ENCODE measurements at regions not wholly inside any gene's neighbourhood (a gene's known extent, or its start where the extent isn't known, plus 50 kb on each side); places are given as distances from the start of the nearest gene placed in this dataset.

DNA sequence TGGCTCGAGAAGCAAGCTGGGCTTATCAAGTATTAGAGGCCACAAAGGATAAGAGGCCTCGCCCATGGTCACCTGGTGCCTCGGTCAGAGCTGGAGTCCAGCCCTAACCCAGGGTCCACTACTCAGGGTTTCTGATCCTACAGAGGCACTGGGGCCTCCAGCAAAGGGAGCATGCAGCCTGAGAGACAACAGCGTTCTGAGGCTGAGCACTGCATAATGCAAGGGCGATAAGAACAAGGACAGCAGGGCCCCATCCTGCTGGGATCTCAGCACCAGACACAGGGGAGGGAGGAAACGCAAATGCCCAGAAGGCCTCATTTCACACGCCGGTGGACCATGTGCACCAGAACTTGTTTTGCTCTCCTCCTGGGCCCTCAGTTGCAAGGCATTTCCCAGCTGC lies 63.0 kb downstream of the C5orf15 start:
- no peak for DNase-seq
- no peaks in the 10 kb centered on the region for H3K36me3 Mint-ChIP-seq (ENCODE audit: low read depth)
- no peaks in the 10 kb centered on the region for H3K27me3 Mint-ChIP-seq
- no peak overlapping the region for H3K27ac Mint-ChIP-seq
- H3K9me3 Mint-ChIP-seq = no peaks in the 10 kb centered on the region
- no peak for ATAC-seq
- no peak overlapping the region for H3K4me3 Mint-ChIP-seq
- no peaks in the 10 kb centered on the region for H3K4me1 Mint-ChIP-seq

DNA sequence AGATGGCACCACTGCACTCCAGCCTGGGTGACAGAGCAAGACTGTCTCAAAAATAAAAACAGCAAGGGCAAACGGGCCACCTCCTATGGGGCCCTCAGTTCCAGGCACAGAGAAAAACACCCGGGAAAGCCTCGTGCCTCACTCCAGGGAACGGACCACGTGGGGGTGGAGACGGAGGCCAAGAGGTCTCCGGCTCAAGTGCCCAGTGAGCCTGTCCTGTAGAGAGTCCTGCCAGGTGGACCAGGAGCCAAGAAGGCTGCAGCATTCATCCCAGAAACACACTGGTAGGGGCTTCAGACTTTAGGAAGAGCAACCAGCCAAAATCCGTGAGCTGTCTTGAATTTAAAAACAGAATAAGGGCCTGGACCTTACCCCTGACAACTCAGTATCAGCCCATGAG lies 63.8 kb downstream of the C5orf15 start:
- Mint-ChIP-seq H3K27ac (no peak overlapping the region), H3K4me1 (no peaks in the 10 kb centered on the region), H3K36me3 (ENCODE audit: low read depth) (no peaks in the 10 kb centered on the region), H3K27me3 (no peaks in the 10 kb centered on the region), H3K9me3 (no peaks in the 10 kb centered on the region), H3K4me3 (no peak overlapping the region)
- ATAC-seq (no peak), DNase-seq (no peak)

DNA sequence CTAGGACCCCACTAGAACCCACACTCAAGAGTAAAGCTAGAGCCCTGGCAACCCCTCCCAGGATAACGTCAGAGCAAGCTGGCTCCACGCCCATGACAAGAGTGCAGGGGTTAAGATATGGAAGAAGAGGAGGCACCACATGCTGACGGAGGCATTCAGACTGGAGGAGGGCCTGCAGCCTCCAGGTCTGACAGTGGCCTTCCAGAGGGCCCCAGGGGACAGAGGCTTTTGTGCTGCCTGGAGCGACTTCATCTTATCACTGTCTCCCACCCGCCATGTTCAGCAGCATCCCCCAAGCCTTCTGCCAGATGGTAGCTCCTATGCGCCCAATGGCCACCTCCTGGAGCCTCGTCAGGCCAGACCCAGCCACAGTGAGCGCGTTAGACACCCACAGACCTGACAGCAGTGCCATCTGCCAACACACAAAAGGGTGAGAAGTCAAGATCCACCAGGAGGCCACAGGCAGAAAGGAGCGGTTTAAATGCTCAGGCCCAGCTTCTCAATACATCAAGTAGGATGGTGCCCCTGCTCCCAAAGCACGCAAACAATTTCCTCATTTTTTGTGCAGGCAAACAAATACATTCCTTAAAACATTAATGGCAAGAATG lies 65.8 kb downstream of the C5orf15 start:
- no peaks in the 10 kb centered on the region for H3K9me3 Mint-ChIP-seq
- no peaks in the 10 kb centered on the region for H3K36me3 Mint-ChIP-seq (ENCODE audit: low read depth)
- H3K4me1 Mint-ChIP-seq = no peaks in the 10 kb centered on the region
- H3K27ac Mint-ChIP-seq = no peak overlapping the region
- H3K27me3 Mint-ChIP-seq = no peaks in the 10 kb centered on the region
- no peak for DNase-seq
- no peak for ATAC-seq
- no peak overlapping the region for H3K4me3 Mint-ChIP-seq

GRCh38 chr5:133900534-133901270 lies 67.7 kb downstream of the C5orf15 start:
- Mint-ChIP-seq H3K9me3 (no peaks in the 10 kb centered on the region), H3K36me3 (ENCODE audit: low read depth) (no peaks in the 10 kb centered on the region)
- no peak for DNase-seq

DNA sequence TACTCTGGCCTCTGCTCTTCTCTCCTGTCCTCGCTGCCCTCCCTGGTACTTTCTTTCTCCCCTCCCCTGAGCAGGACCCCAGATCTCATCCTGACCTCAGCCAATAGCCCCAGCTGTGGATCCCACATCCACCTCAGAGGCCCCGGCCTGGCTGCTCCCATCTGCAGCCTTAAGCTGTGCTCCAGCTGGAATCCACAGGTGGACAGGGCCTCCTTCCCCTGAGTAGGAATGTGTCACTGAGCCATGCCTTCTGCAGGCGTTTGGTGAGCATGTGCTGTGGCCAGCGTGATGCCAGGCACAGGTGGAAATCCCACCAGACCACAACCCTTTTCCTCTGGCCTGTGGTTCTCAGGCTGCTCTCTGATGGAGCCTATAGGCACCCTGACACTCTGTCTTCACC lies 68.9 kb downstream of the C5orf15 start:
- Mint-ChIP-seq H3K4me1 (peaks cover 6% of the 10 kb centered on the region), H3K4me3 (no peak overlapping the region), H3K36me3 (ENCODE audit: low read depth) (no peaks in the 10 kb centered on the region), H3K27ac (no peak overlapping the region), H3K9me3 (no peaks in the 10 kb centered on the region), H3K27me3 (no peaks in the 10 kb centered on the region)
- DNase-seq = no peak
- no peak for ATAC-seq

More at GRCh38 chr5:133900534-133901270, 67.7 kb downstream of the C5orf15 start:
- no peaks in the 10 kb centered on the region for H3K27me3 Mint-ChIP-seq
- no peak for ATAC-seq
- no peak overlapping the region for H3K4me3 Mint-ChIP-seq
- no peak overlapping the region for H3K27ac Mint-ChIP-seq
- H3K4me1 Mint-ChIP-seq = peaks cover 6% of the 10 kb centered on the region

DNA sequence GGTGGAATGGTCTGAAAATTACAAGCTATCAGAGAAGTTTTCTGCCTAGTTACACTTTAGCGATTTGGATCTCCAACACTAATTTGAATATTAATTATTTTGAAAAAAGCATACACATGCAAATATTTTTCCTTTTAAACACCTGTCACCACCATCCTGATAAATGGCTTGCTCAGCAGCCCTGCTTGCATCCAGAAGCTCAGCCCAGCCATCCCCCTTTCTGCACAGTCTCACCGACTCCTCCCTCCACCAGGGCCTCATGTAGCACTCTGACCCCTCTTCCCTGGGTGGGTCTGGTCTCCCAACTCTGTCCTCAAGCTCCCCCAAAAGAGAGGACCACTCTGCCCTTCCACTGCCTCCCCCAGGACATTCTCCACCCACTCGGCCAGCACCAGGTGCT lies 70.0 kb downstream of the C5orf15 start:
- no peaks in the 10 kb centered on the region for H3K36me3 Mint-ChIP-seq (ENCODE audit: low read depth)
- H3K27ac Mint-ChIP-seq = no peak overlapping the region
- H3K4me1 Mint-ChIP-seq = peaks cover 7% of the 10 kb centered on the region
- DNase-seq (no peak), ATAC-seq (no peak)
- H3K4me3 Mint-ChIP-seq = no peak overlapping the region
- no peaks in the 10 kb centered on the region for H3K9me3 Mint-ChIP-seq
- no peaks in the 10 kb centered on the region for H3K27me3 Mint-ChIP-seq

- H3K27me3 Mint-ChIP-seq = no peaks in the 10 kb centered on the region
- H3K4me1 Mint-ChIP-seq = peaks cover 7% of the 10 kb centered on the region
- no peaks in the 10 kb centered on the region for H3K36me3 Mint-ChIP-seq (ENCODE audit: low read depth)
- no peak overlapping the region for H3K27ac Mint-ChIP-seq
- no peak overlapping the region for H3K4me3 Mint-ChIP-seq
- no peaks in the 10 kb centered on the region for H3K9me3 Mint-ChIP-seq
- no peak for DNase-seq
- ATAC-seq = no peak
Observed at GRCh38 chr5:133897431-133897830, 71.0 kb downstream of the C5orf15 start.

- ATAC-seq = no peak
- Mint-ChIP-seq H3K27ac (no peak overlapping the region), H3K27me3 (no peaks in the 10 kb centered on the region), H3K4me3 (no peak overlapping the region), H3K36me3 (ENCODE audit: low read depth) (no peaks in the 10 kb centered on the region), H3K9me3 (no peaks in the 10 kb centered on the region), H3K4me1 (peaks cover 7% of the 10 kb centered on the region)
- DNase-seq = no peak
Observed at GRCh38 chr5:133896873-133897272, 71.6 kb downstream of the C5orf15 start.

DNA sequence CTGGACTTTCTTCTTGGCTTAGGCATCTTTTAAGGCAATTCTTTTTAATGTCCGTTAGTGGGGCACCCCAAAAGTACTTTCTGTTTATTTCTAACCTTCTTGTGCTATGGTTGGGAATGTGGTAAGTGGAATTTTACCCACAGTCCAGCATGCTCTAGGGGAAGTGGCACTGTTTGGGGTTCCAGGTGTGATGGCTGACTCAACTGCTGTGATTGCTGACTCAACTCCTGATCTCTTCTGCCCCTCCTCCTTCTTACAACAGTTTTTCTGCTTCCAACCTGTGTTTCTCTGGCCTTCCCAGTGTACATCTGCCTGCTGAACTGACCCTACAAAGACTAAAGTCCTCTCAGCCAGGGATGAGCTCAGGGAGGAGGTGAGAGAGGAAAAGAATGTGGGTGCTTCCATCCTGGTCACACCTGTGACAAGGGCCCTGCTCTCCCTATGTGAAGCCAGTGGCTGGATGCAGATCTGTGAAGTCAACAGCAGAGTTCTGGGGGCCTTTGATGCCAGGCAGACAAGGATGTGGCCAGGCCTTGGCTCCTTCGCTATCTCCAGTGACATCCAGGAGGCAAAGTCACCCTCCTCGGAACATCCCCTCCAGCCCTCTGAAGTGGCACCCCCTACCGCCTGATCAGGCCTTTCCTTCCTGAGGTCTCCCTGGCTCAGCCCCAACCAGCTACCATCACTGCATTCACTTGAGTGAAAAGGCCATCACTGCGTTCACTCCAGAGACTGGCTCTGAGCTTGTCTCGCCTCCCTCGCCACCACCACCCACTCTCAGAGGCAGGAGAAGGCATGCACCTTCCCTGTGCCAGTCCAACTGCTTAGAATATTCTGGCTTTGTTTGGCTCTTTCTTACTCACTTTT lies 72.2 kb downstream of the C5orf15 start:
- no peak for DNase-seq
- H3K27ac Mint-ChIP-seq = no peak overlapping the region
- H3K36me3 Mint-ChIP-seq (ENCODE audit: low read depth) = no peaks in the 10 kb centered on the region
- no peaks in the 10 kb centered on the region for H3K27me3 Mint-ChIP-seq
- no peak for ATAC-seq
- no peaks in the 10 kb centered on the region for H3K9me3 Mint-ChIP-seq
- H3K4me1 Mint-ChIP-seq = peaks cover 7% of the 10 kb centered on the region
- H3K4me3 Mint-ChIP-seq = no peak overlapping the region

DNA sequence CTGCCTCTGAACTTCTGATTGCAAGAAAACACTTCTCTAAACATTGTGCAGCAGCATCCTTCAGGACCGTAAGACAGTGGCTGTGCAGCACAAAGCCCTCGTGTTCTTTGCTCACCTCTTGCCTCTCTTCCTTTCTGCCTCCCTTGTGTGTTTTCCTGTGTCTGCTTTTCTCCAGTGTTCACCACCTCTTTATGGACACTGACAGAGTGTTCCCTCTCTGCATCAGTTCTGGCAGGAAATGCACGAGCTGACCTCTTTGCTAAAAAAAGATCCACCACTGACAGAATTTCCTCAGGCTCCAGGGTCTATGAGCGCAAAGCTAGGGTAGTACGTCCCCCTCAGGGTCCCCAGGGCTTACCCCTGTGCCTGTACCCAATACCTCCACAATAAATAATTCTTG lies 74.3 kb downstream of the C5orf15 start:
- no peak for DNase-seq
- no peaks in the 10 kb centered on the region for H3K9me3 Mint-ChIP-seq
- H3K27me3 Mint-ChIP-seq = no peaks in the 10 kb centered on the region
- peaks cover 20% of the 10 kb centered on the region for H3K4me1 Mint-ChIP-seq
- ATAC-seq = no peak
- H3K36me3 Mint-ChIP-seq (ENCODE audit: low read depth) = no peaks in the 10 kb centered on the region
- H3K27ac Mint-ChIP-seq = no peak overlapping the region
- H3K4me3 Mint-ChIP-seq = no peak overlapping the region

DNA sequence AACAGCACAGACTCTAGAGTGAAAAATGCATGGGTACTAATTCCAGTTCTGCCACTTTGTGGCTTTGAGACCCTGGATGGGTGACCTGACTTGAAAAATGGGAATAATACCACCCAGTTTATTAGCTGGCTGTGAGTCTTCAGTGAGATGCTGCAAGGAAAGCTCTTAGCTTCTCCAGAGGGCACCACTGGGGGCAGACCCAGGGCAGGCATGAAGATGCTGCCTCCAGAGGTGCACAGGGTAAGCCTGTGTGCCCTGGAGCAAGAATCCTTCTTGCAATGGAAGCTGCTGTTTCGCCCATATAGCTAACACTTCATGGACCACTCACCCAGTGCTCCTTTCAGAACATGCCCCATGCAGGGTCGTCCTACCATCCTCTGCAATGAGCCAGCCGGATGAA lies 75.7 kb downstream of the C5orf15 start:
- no peak for DNase-seq

DNA sequence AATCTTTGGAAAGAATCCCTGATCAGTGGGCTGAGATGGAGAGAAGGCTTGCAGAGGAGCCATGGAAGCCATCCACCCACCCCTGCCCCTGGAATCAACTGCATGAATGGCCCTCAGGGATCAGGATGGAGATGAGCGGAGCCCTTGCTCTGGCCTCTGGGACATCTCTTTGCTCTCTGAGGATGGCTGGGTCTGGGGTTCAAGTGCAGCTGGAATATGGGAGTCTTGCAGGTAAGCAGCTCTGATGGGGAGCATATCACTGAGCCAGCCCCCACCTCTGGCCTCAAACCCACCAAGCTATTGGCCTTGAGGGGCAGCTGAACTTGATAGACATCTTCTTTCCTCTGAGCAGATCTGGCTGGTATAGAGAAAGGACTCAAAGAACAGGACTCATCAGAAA lies 76.1 kb downstream of the C5orf15 start:
- no peaks in the 10 kb centered on the region for H3K36me3 Mint-ChIP-seq (ENCODE audit: low read depth)
- no peaks in the 10 kb centered on the region for H3K27me3 Mint-ChIP-seq
- H3K9me3 Mint-ChIP-seq = no peaks in the 10 kb centered on the region
- DNase-seq (no peak), ATAC-seq (no peak)
- H3K4me3 Mint-ChIP-seq = no peak overlapping the region
- peaks cover 20% of the 10 kb centered on the region for H3K4me1 Mint-ChIP-seq
- no peak overlapping the region for H3K27ac Mint-ChIP-seq

More for the DNA sequence above, 75.7 kb downstream of the C5orf15 start:
- ATAC-seq = no peak
- H3K27ac Mint-ChIP-seq = no peak overlapping the region
- no peaks in the 10 kb centered on the region for H3K9me3 Mint-ChIP-seq
- H3K36me3 Mint-ChIP-seq (ENCODE audit: low read depth) = no peaks in the 10 kb centered on the region
- no peaks in the 10 kb centered on the region for H3K27me3 Mint-ChIP-seq
- H3K4me1 Mint-ChIP-seq = peaks cover 20% of the 10 kb centered on the region
- H3K4me3 Mint-ChIP-seq = no peak overlapping the region

GRCh38 chr5:133891390-133891789 lies 77.0 kb downstream of the C5orf15 start:
- DNase-seq = no peak
- H3K27ac Mint-ChIP-seq = no peak overlapping the region
- H3K9me3 Mint-ChIP-seq = no peaks in the 10 kb centered on the region
- no peaks in the 10 kb centered on the region for H3K27me3 Mint-ChIP-seq
- no peak overlapping the region for H3K4me3 Mint-ChIP-seq
- no peak for ATAC-seq
- no peaks in the 10 kb centered on the region for H3K36me3 Mint-ChIP-seq (ENCODE audit: low read depth)
- H3K4me1 Mint-ChIP-seq = peaks cover 18% of the 10 kb centered on the region

DNA sequence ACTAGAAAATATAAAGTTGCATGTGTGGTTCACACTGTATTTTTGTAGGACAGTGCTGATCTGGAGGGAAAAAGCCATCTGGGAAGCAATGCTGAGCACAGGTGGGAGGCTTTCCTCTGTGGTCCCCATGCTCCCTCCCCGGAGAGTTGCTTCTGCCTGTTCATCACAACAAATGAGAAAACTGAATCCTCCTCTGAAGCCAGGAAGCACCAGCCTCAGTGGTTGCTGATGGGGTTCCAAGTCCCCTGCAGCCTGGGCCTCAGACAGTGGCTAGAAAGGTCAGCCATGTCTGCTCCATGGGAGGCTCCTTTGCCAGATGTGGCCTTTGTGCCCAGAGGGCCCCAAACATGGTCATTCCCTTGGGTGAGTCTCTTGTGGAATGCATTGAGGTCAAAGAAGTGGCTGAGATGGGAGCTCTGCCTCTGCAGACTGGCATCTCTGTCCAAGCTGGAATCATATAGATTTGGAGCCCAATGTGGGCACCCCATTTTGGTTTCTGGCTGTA lies 77.6 kb downstream of the C5orf15 start:
- Mint-ChIP-seq H3K27me3 (no peaks in the 10 kb centered on the region), H3K27ac (no peak overlapping the region), H3K4me1 (peaks cover 15% of the 10 kb centered on the region), H3K4me3 (no peak overlapping the region), H3K36me3 (ENCODE audit: low read depth) (no peaks in the 10 kb centered on the region), H3K9me3 (no peaks in the 10 kb centered on the region)
- no peak for DNase-seq
- ATAC-seq = no peak

DNA sequence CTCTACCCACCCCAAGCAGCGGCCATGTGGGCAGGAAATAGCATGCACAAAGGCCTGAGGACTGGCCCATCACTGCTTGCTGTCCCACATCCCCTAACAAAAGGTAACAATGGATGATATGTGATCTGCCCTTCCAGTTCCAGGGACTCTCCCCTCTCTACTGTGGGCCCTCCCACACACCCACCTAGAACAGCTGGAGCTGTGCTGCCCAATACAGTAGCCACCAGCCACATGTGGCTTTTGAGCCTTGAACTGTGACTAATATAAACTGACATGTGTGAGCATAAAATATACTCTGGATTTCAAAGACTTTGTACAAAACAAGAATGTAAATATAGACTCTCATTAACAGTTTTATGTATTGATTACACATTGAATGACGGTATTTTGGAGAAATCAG lies 78.1 kb downstream of the C5orf15 start:
- H3K4me1 Mint-ChIP-seq = peaks cover 14% of the 10 kb centered on the region
- no peaks in the 10 kb centered on the region for H3K9me3 Mint-ChIP-seq
- H3K36me3 Mint-ChIP-seq (ENCODE audit: low read depth) = no peaks in the 10 kb centered on the region
- ATAC-seq (peak; percentile 75), DNase-seq (no peak)
- no peak overlapping the region for H3K27ac Mint-ChIP-seq
- no peaks in the 10 kb centered on the region for H3K27me3 Mint-ChIP-seq
- H3K4me3 Mint-ChIP-seq = no peak overlapping the region

Measured in activated naive CD8-positive, alpha-beta T cell treated with anti-CD3 and anti-CD28 coated beads, Interleukin-2, amount 50 U/mL, for 24 hours (primary cell).